Cardiac fibroblast (primary cell): ENCODE measurements at regions not wholly inside any gene's neighbourhood (a gene's known extent, or its start where the extent isn't known, plus 50 kb on each side); places are given as distances from the start of the nearest gene placed in this dataset.
"Not testable (repeated sequence)": the region's sequence is repeated elsewhere in the genome, so short reads cannot be mapped to it uniquely, and the experiment has no call there.

Experiments used
- DNase-seq, 2 donors: peaks; one replicate each; pipeline versions ENCODE4 v3.0.0 to v3.0.0-alpha.2; 2010; ENCODE audit warnings: low read depth in 2 of 2
- H3K4me3 ChIP-seq, 2 donors: replicated peaks in 1 of 2; 1 replicate in 1 of 2; 2 replicates in 1 of 2; pipeline ENCODE4 v1.5.1; 2011; ENCODE audit warnings: low read depth in 2 of 2, low read length in 2 of 2, mild to moderate bottlenecking in 2 of 2, moderate library complexity in 1 of 2
- CTCF ChIP-seq: IDR thresholded peaks from one replicate; pipeline ENCODE4 v1.5.1; 2011; ENCODE audit warnings: low read depth, mild to moderate bottlenecking, low read length, inconsistent platforms

GRCh38 chr2:13390676-13391075 lies 673.9 kb downstream of the TRIB2 start:
- H3K4me3 ChIP-seq: no peak overlapping the region
- no peak for DNase-seq
- TF ChIP-seq CTCF: no peak

GRCh38 chr2:13401312-13401711 lies 684.6 kb downstream of the TRIB2 start:
- DNase-seq: no peak
- H3K4me3 ChIP-seq: no peak overlapping the region
- no peak for TF ChIP-seq CTCF

DNA sequence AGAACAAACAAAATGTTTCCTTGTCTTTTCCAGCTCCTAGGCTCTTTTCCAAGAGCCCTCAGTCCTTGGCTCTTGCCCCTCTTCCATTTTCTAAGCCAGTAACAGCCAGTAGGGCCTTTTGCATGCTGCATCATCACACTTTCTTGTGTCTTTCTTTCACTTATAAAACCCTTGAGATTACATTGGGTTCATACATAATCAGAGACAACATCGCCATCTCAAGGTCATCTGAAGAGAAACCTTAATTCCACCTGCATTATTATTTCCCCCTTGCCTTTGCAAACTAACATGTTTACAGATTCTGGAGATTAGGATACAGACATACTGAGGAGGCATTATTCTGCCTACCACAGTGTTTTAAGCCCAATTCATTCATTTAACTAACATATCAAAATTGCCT lies 697.3 kb downstream of the TRIB2 start:
- no peak for TF ChIP-seq CTCF
- H3K4me3 ChIP-seq: no peak overlapping the region
- no peak for DNase-seq

DNA sequence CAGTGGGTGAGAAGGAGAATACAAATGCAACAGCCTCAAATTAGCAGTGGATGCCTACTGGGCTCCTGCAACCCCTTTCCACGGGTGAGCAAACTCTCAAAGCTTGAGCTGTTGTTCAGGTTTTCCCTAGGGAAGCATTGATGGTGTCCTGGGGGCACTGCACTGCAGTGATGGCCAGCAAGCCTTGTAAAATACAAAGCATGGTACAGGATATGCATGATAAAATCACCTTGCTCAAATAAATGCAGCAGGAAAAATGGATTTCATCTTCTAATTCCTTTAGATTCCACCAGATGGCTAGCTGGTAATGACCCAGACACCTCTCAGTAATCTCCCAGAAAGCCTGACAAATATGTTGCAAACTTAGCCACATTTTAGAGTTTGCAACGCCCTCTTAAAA lies 698.2 kb downstream of the TRIB2 start:
- H3K4me3 ChIP-seq: no peak overlapping the region
- no peak for DNase-seq
- TF ChIP-seq CTCF: no peak

GRCh38 chr2:13433954-13434353 lies 717.2 kb downstream of the TRIB2 start:
- no peak for DNase-seq

GRCh38 chr2:13443554-13444261 lies 727.0 kb downstream of the TRIB2 start:
- not testable (repeated sequence) for H3K4me3 ChIP-seq, DNase-seq

More at GRCh38 chr2:13433954-13434353, 717.2 kb downstream of the TRIB2 start:
- H3K4me3 ChIP-seq: no peak overlapping the region
- TF ChIP-seq CTCF: no peak

- no peak for DNase-seq
- no peak for TF ChIP-seq CTCF
- H3K4me3 ChIP-seq: no peak overlapping the region
These were observed 745.7 kb downstream of the TRIB2 start for GRCh38 chr2:13462464-13462863.
